Keratinocyte (primary cell): ENCODE measurements at regions not wholly inside any gene's neighbourhood (a gene's known extent, or its start where the extent isn't known, plus 50 kb on each side); places are given as distances from the start of the nearest gene placed in this dataset.

Source experiments
- DNase-seq: peaks from one replicate; pipeline ENCODE4 v3.0.0-alpha.2; 2011; ENCODE audit warnings: low read depth, missing footprints, low spot score
- FAIRE-seq: peaks from 2 replicates; lab custom pipeline; 2011; peaks lifted over from hg19 to GRCh38; lab: Jason Lieb, UNC
- H2AFZ ChIP-seq: 2 replicates; pipeline ENCODE4 v1.6.0; 2012; ENCODE audit warnings: low read length, control low read depth, inconsistent platforms; ENCODE audit not compliant: control insufficient read depth
- H3K27ac ChIP-seq: 2 replicates; pipeline ENCODE4 v1.5.1; 2011; ENCODE audit warnings: low read length; ENCODE audit not compliant: control insufficient read depth, insufficient read depth
- H3K27me3 ChIP-seq: 3 replicates; pipeline ENCODE4 v1.6.0; 2011; ENCODE audit warnings: low read length; ENCODE audit not compliant: control insufficient read depth, insufficient read depth; ENCODE audit errors: extremely low read depth
- H3K36me3 ChIP-seq, 2 experiments: 2 replicates in 1 of 2; 3 replicates in 1 of 2; pipeline ENCODE4 v1.5.1; 2011; ENCODE audit warnings: low read length in 2 of 2, mild to moderate bottlenecking in 1 of 2; ENCODE audit not compliant: control insufficient read depth in 2 of 2, insufficient read depth in 2 of 2; ENCODE audit errors: extremely low read depth in 1 of 2
- H3K4me1 ChIP-seq: 3 replicates; pipeline ENCODE4 v1.5.1; 2011; ENCODE audit warnings: low read length; ENCODE audit not compliant: control insufficient read depth, insufficient read depth; ENCODE audit errors: extremely low read depth
- H3K4me2 ChIP-seq: 3 replicates; pipeline ENCODE4 v1.6.0; 2011; ENCODE audit warnings: low read depth, low read length; ENCODE audit not compliant: control insufficient read depth, insufficient read depth; ENCODE audit errors: extremely low read depth
- H3K4me3 ChIP-seq, 3 experiments: fragments of 200-600 bp in 1 of 3; sonication (generic) in 1 of 3; 2 replicates in 2 of 3; 3 replicates in 1 of 3; pipeline ENCODE4 v1.5.1; 2011 to 2016; ENCODE audit warnings: low read length in 3 of 3, mild to moderate bottlenecking in 3 of 3, control low read depth in 2 of 3, inconsistent platforms in 1 of 3, low read depth in 1 of 3, mixed read lengths in 1 of 3, mixed run types in 1 of 3, moderate library complexity in 1 of 3; ENCODE audit not compliant: control insufficient read depth in 2 of 3, insufficient read depth in 2 of 3; ENCODE audit errors: extremely low read depth in 1 of 3
- H3K79me2 ChIP-seq: 2 replicates; pipeline ENCODE4 v1.6.0; 2012; ENCODE audit warnings: low read length; ENCODE audit not compliant: control insufficient read depth, insufficient read depth
- H3K9ac ChIP-seq: 3 replicates; pipeline ENCODE4 v1.6.0; 2011; ENCODE audit warnings: low read length; ENCODE audit not compliant: control insufficient read depth, insufficient read depth; ENCODE audit errors: extremely low read depth
- H3K9me1 ChIP-seq: 3 replicates; pipeline ENCODE4 v1.6.0; 2011; ENCODE audit warnings: low read length; ENCODE audit not compliant: control insufficient read depth, insufficient read depth; ENCODE audit errors: extremely low read depth
- H3K9me3 ChIP-seq: 2 replicates; pipeline ENCODE4 v1.5.1; 2012; ENCODE audit warnings: low read depth, low read length; ENCODE audit not compliant: control insufficient read depth
- H4K20me1 ChIP-seq: 3 replicates; pipeline ENCODE4 v1.6.0; 2011; ENCODE audit warnings: low read length; ENCODE audit not compliant: control insufficient read depth, insufficient read depth; ENCODE audit errors: extremely low read depth
- EZH2 ChIP-seq: IDR thresholded peaks from one replicate; pipeline ENCODE4 v1.6.1; 2012; ENCODE audit warnings: inconsistent platforms, mild to moderate bottlenecking, low read length, moderate library complexity
- dilution Hi-C: fragments of 300-500 bp; cut with MboI; formaldehyde crosslinking; loops from one replicate; pipeline ENCODE4 v1.7.0; 2020; ENCODE audit warnings: low sequenced_read_pairs; ENCODE audit not compliant: extremely low pct_ligation_motif_present
- TF ChIP-seq, protein P1 (sequence below), 3 experiments: IDR thresholded peaks in 1 of 3; conservative IDR thresholded peaks in 1 of 3; optimal IDR thresholded peaks in 1 of 3; 2 replicates in 2 of 3; 3 replicates in 1 of 3; pipeline versions ENCODE3 to v1.5.1; 2011; ENCODE audit warnings: low read length in 3 of 3, mild to moderate bottlenecking in 3 of 3, moderate library complexity in 2 of 3, control low read depth in 1 of 3, inconsistent platforms in 1 of 3; ENCODE audit not compliant: insufficient read depth in 2 of 3; ENCODE audit errors: extremely low read depth in 1 of 3

DNA sequence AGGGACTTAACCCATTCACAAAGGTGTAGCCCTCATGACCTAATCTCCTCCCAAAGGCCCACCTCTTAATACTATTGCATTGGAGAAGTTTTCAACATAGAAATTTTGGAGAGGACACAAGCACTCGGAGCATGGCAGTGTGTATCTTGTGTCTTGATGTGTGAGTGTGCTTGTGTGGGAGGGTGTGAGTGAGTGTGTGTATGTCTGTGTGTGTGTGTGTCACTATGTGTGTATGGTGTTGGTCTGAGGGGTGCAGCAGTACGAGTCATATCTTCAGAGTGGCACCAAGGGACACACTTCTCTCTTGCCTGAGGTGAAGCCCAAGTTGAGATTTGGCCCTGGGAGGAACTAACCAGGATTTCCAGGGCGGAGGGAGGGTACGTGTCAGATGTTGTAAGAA, 73.7 kb downstream of the NAV1 start:
- Histone ChIP-seq H3K79me2 (no peaks in the 10 kb centered on the region), H4K20me1 (peaks cover 4% of the 10 kb centered on the region), H3K27ac (no peak overlapping the region), H3K4me1 (no peaks in the 10 kb centered on the region), H3K9me1 (no peaks in the 10 kb centered on the region), H3K9ac (no peak overlapping the region), H3K4me2 (no peak overlapping the region), H2AFZ (no peak overlapping the region), H3K27me3 (peaks cover 16% of the 10 kb centered on the region), H3K4me3 (no peak overlapping the region), H3K9me3 (no peaks in the 10 kb centered on the region), H3K36me3 (no peaks in the 10 kb centered on the region)
- dilution Hi-C loops: no loop called here
- DNase-seq (no peak), FAIRE-seq (no peak)
- no peak for TF ChIP-seq EZH2
- TF ChIP-seq, protein P1, sequence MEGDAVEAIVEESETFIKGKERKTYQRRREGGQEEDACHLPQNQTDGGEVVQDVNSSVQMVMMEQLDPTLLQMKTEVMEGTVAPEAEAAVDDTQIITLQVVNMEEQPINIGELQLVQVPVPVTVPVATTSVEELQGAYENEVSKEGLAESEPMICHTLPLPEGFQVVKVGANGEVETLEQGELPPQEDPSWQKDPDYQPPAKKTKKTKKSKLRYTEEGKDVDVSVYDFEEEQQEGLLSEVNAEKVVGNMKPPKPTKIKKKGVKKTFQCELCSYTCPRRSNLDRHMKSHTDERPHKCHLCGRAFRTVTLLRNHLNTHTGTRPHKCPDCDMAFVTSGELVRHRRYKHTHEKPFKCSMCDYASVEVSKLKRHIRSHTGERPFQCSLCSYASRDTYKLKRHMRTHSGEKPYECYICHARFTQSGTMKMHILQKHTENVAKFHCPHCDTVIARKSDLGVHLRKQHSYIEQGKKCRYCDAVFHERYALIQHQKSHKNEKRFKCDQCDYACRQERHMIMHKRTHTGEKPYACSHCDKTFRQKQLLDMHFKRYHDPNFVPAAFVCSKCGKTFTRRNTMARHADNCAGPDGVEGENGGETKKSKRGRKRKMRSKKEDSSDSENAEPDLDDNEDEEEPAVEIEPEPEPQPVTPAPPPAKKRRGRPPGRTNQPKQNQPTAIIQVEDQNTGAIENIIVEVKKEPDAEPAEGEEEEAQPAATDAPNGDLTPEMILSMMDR (optimal IDR thresholded peaks at IDR 0.05 in 1 of 3, IDR thresholded peaks at IDR 0.05 in 1 of 3, conservative IDR thresholded peaks at IDR 0.05 in 1 of 3; ENCODE audit: extremely low read depth in 1 of 3, insufficient read depth in 2 of 3, low read length in 3 of 3): no peak

DNA sequence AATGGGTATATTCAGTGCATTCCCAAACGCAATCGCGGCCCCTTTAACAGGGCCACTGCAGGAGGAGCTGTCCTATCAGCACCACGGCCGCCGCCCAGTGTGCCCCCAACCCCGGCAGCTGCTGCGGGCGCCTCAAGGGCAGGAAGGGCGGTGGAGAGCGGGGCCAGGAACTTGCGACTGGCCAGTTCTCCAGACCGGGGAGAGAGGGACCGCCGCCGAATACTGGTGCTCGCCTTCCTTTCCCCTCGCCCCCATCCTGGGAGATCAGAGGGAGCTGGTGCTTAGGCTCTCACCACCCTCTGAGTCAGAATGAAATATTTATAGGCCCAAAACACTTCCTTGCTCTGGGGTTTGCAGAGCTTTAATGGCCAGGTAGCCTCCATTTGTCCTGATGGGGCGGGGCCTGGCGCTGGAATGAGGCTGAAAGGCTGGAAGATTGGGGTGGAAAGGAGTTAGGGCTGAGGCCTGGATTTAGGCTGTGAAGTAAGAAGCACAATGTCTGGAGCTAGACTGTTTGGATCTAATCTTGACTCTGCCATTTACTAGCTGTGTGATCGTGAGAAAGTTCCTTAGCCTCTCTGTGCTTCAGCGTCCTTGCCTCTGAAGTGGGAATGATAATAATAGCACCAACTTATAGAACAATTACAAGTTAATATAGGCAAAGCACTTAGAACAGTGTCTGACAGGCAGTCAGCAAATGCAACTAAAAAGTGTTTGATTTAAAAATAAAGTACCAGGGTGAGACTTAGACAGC, 75.5 kb downstream of the NAV1 start:
- Histone ChIP-seq H3K27ac (no peak overlapping the region), H3K9me3 (no peaks in the 10 kb centered on the region), H3K27me3 (peaks cover 22% of the 10 kb centered on the region), H3K4me1 (no peaks in the 10 kb centered on the region), H3K9me1 (no peaks in the 10 kb centered on the region), H4K20me1 (peaks cover 4% of the 10 kb centered on the region), H3K4me3 (no peak overlapping the region), H3K4me2 (no peak overlapping the region), H3K79me2 (no peaks in the 10 kb centered on the region), H3K9ac (no peak overlapping the region), H3K36me3 (no peaks in the 10 kb centered on the region), H2AFZ (no peak overlapping the region)
- DNase-seq (no peak), FAIRE-seq (no peak)
- dilution Hi-C loops: no loop called here
- TF ChIP-seq EZH2: no peak
- TF ChIP-seq, protein P1 (optimal IDR thresholded peaks at IDR 0.05 in 1 of 3, IDR thresholded peaks at IDR 0.05 in 1 of 3, conservative IDR thresholded peaks at IDR 0.05 in 1 of 3; ENCODE audit: extremely low read depth in 1 of 3, insufficient read depth in 2 of 3, low read length in 3 of 3): no peak
